Heart left ventricle (tissue), 13 donors: ENCODE measurements at regions not wholly inside any gene's neighbourhood (a gene's known extent, or its start where the extent isn't known, plus 50 kb on each side); places are given as distances from the start of the nearest gene placed in this dataset.

ENCODE experiments used
- CTCF ChIP-seq, 12 donors: fragments of 200-600 bp; sonication (generic) in 4 of 12; IDR thresholded peaks; one replicate each; pipeline versions ENCODE4 v1.5.0 to v1.8.0; 2018 to 2022; ENCODE audit warnings: antibody characterized with exemption in 12 of 12, mild to moderate bottlenecking in 5 of 12
- POLR2A ChIP-seq, 2 donors: fragments of 450-650 bp; IDR thresholded peaks; one replicate each; pipeline ENCODE4 v1.6.1; 2017; ENCODE audit warnings: antibody characterized with exemption in 2 of 2, mild to moderate bottlenecking in 2 of 2, moderate library complexity in 2 of 2
- donor health status: ischemic (EF 13 %, LVEDD 7.1; RV severe dilation, severe dysfunction).
- donor health status: DM: no; HTN: yes; CAD: no.
- donor health status: DM: no; HTN: no; CAD: no.
- donor health status: ischemic (EF 25% LVEDD 6.9; RV normal size, moderate dysfunction).
- donor health status: ischemic (EF 25% LVEDD 5.7; RV mildly dilated, moderate dysfunction).
- donor health status: ischemic (EF 35%, LVEDD 5.7; RV mildly dilated, moderate dysfunction).
- donor health status: nonischemic (EF 11% LVEDD 7.7; RV severe dilation, severe dysfunction).
- donor health status: DM: yes; HTN: yes; CAD: no.
- donor health status: PGD.
- donor health status: ischemic (EF 29% LVEDD 5.4; RV normal size, mild dysfunction).
- donor health status: nonischemic (EF 23%, LVEDD 6.1; RV moderate dilation, normal function).

GRCh38 chr4:136136601-136137000, 1395.7 kb downstream of the PCDH18 start:
- TF ChIP-seq CTCF (IDR thresholded peaks at IDR 0.05) = no peak
- no peak for TF ChIP-seq POLR2A (IDR thresholded peaks at IDR 0.05)
